GM12891 (cell line): ENCODE measurements at regions not wholly inside any gene's neighbourhood (a gene's known extent, or its start where the extent isn't known, plus 50 kb on each side); places are given as distances from the start of the nearest gene placed in this dataset.

ENCODE experiments used
- POLR2A ChIP-seq: IDR thresholded peaks from 2 replicates; pipeline ENCODE4 v1.6.1; 2011; ENCODE audit warnings: low read depth, low read length, control low read depth
- SPI1 ChIP-seq: IDR thresholded peaks from 2 replicates; pipeline ENCODE4 v1.6.1; 2011; ENCODE audit warnings: low read depth, low read length, control low read depth
- TAF1 ChIP-seq: IDR thresholded peaks from 2 replicates; pipeline ENCODE4 v1.6.1; 2011; ENCODE audit warnings: low read depth, low read length, control low read depth

- TF ChIP-seq TAF1 (no peak), POLR2A (no peak), SPI1 (no peak)
Observed at GRCh38 chr4:181528570-181529184, 714.5 kb upstream of the TENM3 start.
